SK-N-SH (cell line): ENCODE measurements at regions not wholly inside any gene's neighbourhood (a gene's known extent, or its start where the extent isn't known, plus 50 kb on each side); places are given as distances from the start of the nearest gene placed in this dataset.

ENCODE experiments used
- CTCF ChIA-PET: fragments of 300-600, 350-600 bp; formaldehyde crosslinking; extraction: SDS; loops from one replicate; lab custom pipeline; 2021; lab: Yijun Ruan, JAX
- POLR2A ChIA-PET: fragments of 350-600 bp; sonication (Branson Sonifier 250); formaldehyde crosslinking; extraction: SDS; loops from one replicate; lab custom pipeline; 2020; ENCODE audit warnings: antibody characterized with exemption, inconsistent platforms; lab: Yijun Ruan, JAX
- DNase-seq: peaks from one replicate; pipeline ENCODE4 v3.0.0; 2012
- H2AFZ ChIP-seq: fragments of 200-600 bp; sonication (generic); 2 replicates; pipeline ENCODE4 v1.8.1; 2016; ENCODE audit warnings: antibody characterized with exemption, mild to moderate bottlenecking, low read depth
- H3F3A ChIP-seq: fragments of 200-600 bp; sonication (generic); replicated peaks from 2 replicates; pipeline ENCODE3; 2016; ENCODE audit warnings: antibody characterized with exemption, mild to moderate bottlenecking; ENCODE audit not compliant: insufficient read depth
- H3K27ac ChIP-seq, 2 experiments: fragments of 200-500 bp in 1 of 2; fragments of 200-600 bp in 1 of 2; sonication (Bioruptor generic) in 1 of 2; sonication (generic), shearing (Covaris generic) in 1 of 2; 2 replicates each; pipeline versions ENCODE4 v1.5.1 to v1.6.1; 2014 to 2016; ENCODE audit warnings: low read depth in 2 of 2, inconsistent platforms in 1 of 2, low read length in 1 of 2, mild to moderate bottlenecking in 1 of 2, mixed read lengths in 1 of 2
- H3K27me3 ChIP-seq: fragments of 200-600 bp; sonication (generic), shearing (Covaris generic); 2 replicates; pipeline ENCODE4 v1.6.1; 2016; ENCODE audit warnings: mixed run types; ENCODE audit not compliant: insufficient read depth
- H3K36me3 ChIP-seq, 2 experiments: fragments of 200-500 bp in 1 of 2; fragments of 200-600 bp in 1 of 2; sonication (Bioruptor generic) in 1 of 2; sonication (generic) in 1 of 2; replicated peaks in 1 of 2; 2 replicates each; pipeline versions ENCODE3 to v1.5.1; 2014 to 2016; ENCODE audit warnings: low read length in 1 of 2, mild to moderate bottlenecking in 1 of 2; ENCODE audit not compliant: insufficient read depth in 2 of 2, control insufficient read depth in 1 of 2
- H3K4me1 ChIP-seq, 2 experiments: fragments of 200-500 bp in 1 of 2; fragments of 200-600 bp in 1 of 2; sonication (Bioruptor generic) in 1 of 2; sonication (generic), shearing (Covaris generic) in 1 of 2; 2 replicates each; pipeline versions ENCODE4 v1.5.1 to v1.6.1; 2014 to 2016; ENCODE audit warnings: low read depth in 1 of 2, low read length in 1 of 2, mixed run types in 1 of 2; ENCODE audit not compliant: insufficient read depth in 2 of 2, control insufficient read depth in 1 of 2
- H3K4me2 ChIP-seq: fragments of 200-600 bp; sonication (generic), shearing (Covaris generic); 2 replicates; pipeline ENCODE4 v1.6.1; 2017; ENCODE audit warnings: mixed run types
- H3K4me3 ChIP-seq, 2 experiments: fragments of 200-500 bp in 1 of 2; fragments of 200-600 bp in 1 of 2; sonication (Bioruptor generic) in 1 of 2; sonication (generic), shearing (Covaris generic) in 1 of 2; 2 replicates each; pipeline versions ENCODE4 v1.5.1 to v1.8.1; 2014 to 2016; ENCODE audit warnings: low read depth in 2 of 2, inconsistent platforms in 1 of 2, low read length in 1 of 2, mild to moderate bottlenecking in 1 of 2, mixed read lengths in 1 of 2, moderate library complexity in 1 of 2
- H3K79me2 ChIP-seq: fragments of 200-600 bp; sonication (generic); 2 replicates; pipeline ENCODE4 v1.8.1; 2017; ENCODE audit warnings: mild to moderate bottlenecking; ENCODE audit not compliant: insufficient read depth
- H3K9ac ChIP-seq: fragments of 200-600 bp; sonication (generic); 2 replicates; pipeline ENCODE4 v1.6.1; 2017; ENCODE audit warnings: mixed run types
- H3K9me2 ChIP-seq: fragments of 200-600 bp; sonication (generic); 2 replicates; pipeline ENCODE4 v1.6.1; 2017; ENCODE audit warnings: mixed run types
- H3K9me3 ChIP-seq: fragments of 200-600 bp; sonication (generic); 2 replicates; pipeline ENCODE4 v1.6.1; 2017; ENCODE audit warnings: mixed run types, mild to moderate bottlenecking, moderate library complexity
- H4K20me1 ChIP-seq: fragments of 200-600 bp; sonication (generic); 2 replicates; pipeline ENCODE4 v1.6.1; 2017; ENCODE audit warnings: mild to moderate bottlenecking, mixed run types; ENCODE audit not compliant: insufficient read depth
- CHD2 ChIP-seq: fragments of 150-350 bp; IDR thresholded peaks from 2 replicates; pipeline ENCODE4 v1.6.1; 2018; ENCODE audit warnings: low read length; ENCODE audit not compliant: partially characterized antibody
- ELF1 ChIP-seq: IDR thresholded peaks from 2 replicates; pipeline ENCODE4 v1.4.0; 2012
- EP300 ChIP-seq, 2 experiments: IDR thresholded peaks; 2 replicates each; pipeline versions ENCODE4 v1.4.0 to v1.6.1; 2012; ENCODE audit warnings: borderline replicate concordance in 1 of 2, low read depth in 1 of 2, low read length in 1 of 2
- EZH2phosphoT487 ChIP-seq: fragments of 200-600 bp; sonication (generic); IDR thresholded peaks from 2 replicates; pipeline ENCODE4 v1.6.1; 2017; ENCODE audit warnings: low read depth, mixed run types, mild to moderate bottlenecking, antibody characterized with exemption, moderate library complexity, borderline replicate concordance
- FOXJ3 ChIP-seq: sonication (generic); formaldehyde crosslinking; IDR thresholded peaks from 2 replicates; pipeline ENCODE4 v1.5.1; 2020; ENCODE audit warnings: mild to moderate bottlenecking, missing genetic modification reagents
- FOXM1 ChIP-seq: IDR thresholded peaks from 2 replicates; pipeline ENCODE4 v1.4.0; 2012; ENCODE audit warnings: low read depth, mild to moderate bottlenecking
- GATA2 ChIP-seq: sonication (generic); formaldehyde crosslinking; IDR thresholded peaks from 2 replicates; pipeline ENCODE4 v1.5.0; 2020; ENCODE audit warnings: mild to moderate bottlenecking, missing genetic modification reagents
- JUND ChIP-seq: IDR thresholded peaks from 2 replicates; pipeline ENCODE4 v1.4.0; 2012
- MEF2A ChIP-seq: IDR thresholded peaks from 2 replicates; pipeline ENCODE4 v1.4.0; 2012; ENCODE audit warnings: low read depth, borderline replicate concordance
- NFIC ChIP-seq: IDR thresholded peaks from 2 replicates; pipeline ENCODE4 v1.4.0; 2012; ENCODE audit warnings: borderline replicate concordance
- NRF1 ChIP-seq: IDR thresholded peaks from 2 replicates; pipeline ENCODE4 v1.6.1; 2012; ENCODE audit warnings: low read depth, mild to moderate bottlenecking, low read length
- RAD21 ChIP-seq: IDR thresholded peaks from 2 replicates; pipeline ENCODE4 v1.6.1; 2012; ENCODE audit warnings: mild to moderate bottlenecking, low read length
- RCOR1 ChIP-seq: fragments of 150-350 bp; IDR thresholded peaks from 2 replicates; pipeline ENCODE4 v1.6.1; 2017; ENCODE audit warnings: antibody characterized with exemption, low read length
- RXRA ChIP-seq: IDR thresholded peaks from 2 replicates; pipeline ENCODE4 v1.4.0; 2012; ENCODE audit warnings: low read depth, mild to moderate bottlenecking, borderline replicate concordance
- SIN3A ChIP-seq: IDR thresholded peaks from 2 replicates; pipeline ENCODE4 v1.6.1; 2012; ENCODE audit warnings: low read depth, mild to moderate bottlenecking, low read length, moderate library complexity, borderline replicate concordance
- SMC3 ChIP-seq: IDR thresholded peaks from 2 replicates; pipeline ENCODE4 v1.6.1; 2012; ENCODE audit warnings: low read depth, low read length, improper control_type of control experiment
- WGBS: methylation state at CpG from one replicate; pipeline ENCODE4 v1.1.6; 2017; ENCODE audit warnings: low lambda C conversion rate; 5-methylcytosine and 5-hydroxymethylcytosine counted together
- TF ChIP-seq, protein P1 (sequence below): IDR thresholded peaks from 2 replicates; pipeline ENCODE4 v1.6.1; 2012; ENCODE audit warnings: mild to moderate bottlenecking, low read depth, low read length, moderate library complexity
- TF ChIP-seq, protein P2 (sequence below): IDR thresholded peaks from 2 replicates; pipeline ENCODE4; 2012
- TF ChIP-seq, protein P3 (sequence below): fragments of 200-600 bp; sonication (generic); IDR thresholded peaks from 2 replicates; pipeline ENCODE4 v1.6.1; 2017; ENCODE audit warnings: antibody characterized with exemption, mild to moderate bottlenecking, moderate library complexity
- TF ChIP-seq, protein P4 (sequence below): IDR thresholded peaks from 2 replicates; pipeline ENCODE4 v1.4.0; 2012; ENCODE audit warnings: low read depth

DNA sequence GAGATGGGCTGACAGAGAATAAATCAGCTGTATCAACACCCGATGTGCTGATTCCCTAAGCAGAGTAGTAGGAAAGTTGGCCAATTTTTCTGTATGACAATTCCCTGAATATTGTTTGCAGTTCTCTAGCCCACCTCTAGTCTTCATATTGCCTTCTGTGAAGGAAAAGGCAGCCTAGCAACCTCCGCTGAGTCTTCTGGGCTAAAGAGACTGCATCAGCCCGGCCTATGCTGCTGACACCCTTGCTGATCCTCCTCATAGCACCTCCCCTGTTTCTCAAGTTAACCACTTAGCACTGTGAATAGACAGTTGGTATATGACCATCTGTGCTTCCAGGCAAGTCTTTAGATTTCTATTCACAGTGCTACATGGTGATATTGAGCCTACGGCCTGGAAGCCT, 161.1 kb upstream of the EGLN3 start:
- Histone ChIP-seq H3K9ac (no peak overlapping the region), H3K9me3 (no peaks in the 10 kb centered on the region), H3F3A (no peaks in the 10 kb centered on the region), H3K27ac (no peak overlapping the region), H3K36me3 (no peaks in the 10 kb centered on the region), H2AFZ (no peak overlapping the region), H3K27me3 (no peaks in the 10 kb centered on the region), H3K4me3 (no peak overlapping the region), H3K79me2 (no peaks in the 10 kb centered on the region), H3K4me2 (no peak overlapping the region), H4K20me1 (no peaks in the 10 kb centered on the region), H3K9me2 (no peaks in the 10 kb centered on the region), H3K4me1 (peaks cover 0 to 5% of the 10 kb centered on the region in 2 experiments; a peak in 2 of 4 replicates)
- DNase-seq, result no peak
- TF ChIP-seq FOXJ3 (CRISPR knock-in tag) (no peak), CHD2 (no peak), FOXM1 (no peak), EP300 (IDR thresholded peaks at IDR 0.05; ENCODE audit: borderline replicate concordance in 1 of 2, low read depth in 1 of 2, low read length in 1 of 2) (no peak), JUND (no peak), NFIC (no peak), RAD21 (no peak), RCOR1 (no peak), ELF1 (no peak), SMC3 (no peak), SIN3A (no peak), NRF1 (no peak), GATA2 (no peak), MEF2A (no peak), RXRA (no peak), EZH2phosphoT487 (no peak)
- TF ChIP-seq, protein P1, sequence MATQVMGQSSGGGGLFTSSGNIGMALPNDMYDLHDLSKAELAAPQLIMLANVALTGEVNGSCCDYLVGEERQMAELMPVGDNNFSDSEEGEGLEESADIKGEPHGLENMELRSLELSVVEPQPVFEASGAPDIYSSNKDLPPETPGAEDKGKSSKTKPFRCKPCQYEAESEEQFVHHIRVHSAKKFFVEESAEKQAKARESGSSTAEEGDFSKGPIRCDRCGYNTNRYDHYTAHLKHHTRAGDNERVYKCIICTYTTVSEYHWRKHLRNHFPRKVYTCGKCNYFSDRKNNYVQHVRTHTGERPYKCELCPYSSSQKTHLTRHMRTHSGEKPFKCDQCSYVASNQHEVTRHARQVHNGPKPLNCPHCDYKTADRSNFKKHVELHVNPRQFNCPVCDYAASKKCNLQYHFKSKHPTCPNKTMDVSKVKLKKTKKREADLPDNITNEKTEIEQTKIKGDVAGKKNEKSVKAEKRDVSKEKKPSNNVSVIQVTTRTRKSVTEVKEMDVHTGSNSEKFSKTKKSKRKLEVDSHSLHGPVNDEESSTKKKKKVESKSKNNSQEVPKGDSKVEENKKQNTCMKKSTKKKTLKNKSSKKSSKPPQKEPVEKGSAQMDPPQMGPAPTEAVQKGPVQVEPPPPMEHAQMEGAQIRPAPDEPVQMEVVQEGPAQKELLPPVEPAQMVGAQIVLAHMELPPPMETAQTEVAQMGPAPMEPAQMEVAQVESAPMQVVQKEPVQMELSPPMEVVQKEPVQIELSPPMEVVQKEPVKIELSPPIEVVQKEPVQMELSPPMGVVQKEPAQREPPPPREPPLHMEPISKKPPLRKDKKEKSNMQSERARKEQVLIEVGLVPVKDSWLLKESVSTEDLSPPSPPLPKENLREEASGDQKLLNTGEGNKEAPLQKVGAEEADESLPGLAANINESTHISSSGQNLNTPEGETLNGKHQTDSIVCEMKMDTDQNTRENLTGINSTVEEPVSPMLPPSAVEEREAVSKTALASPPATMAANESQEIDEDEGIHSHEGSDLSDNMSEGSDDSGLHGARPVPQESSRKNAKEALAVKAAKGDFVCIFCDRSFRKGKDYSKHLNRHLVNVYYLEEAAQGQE, result no peak
- TF ChIP-seq, protein P2, sequence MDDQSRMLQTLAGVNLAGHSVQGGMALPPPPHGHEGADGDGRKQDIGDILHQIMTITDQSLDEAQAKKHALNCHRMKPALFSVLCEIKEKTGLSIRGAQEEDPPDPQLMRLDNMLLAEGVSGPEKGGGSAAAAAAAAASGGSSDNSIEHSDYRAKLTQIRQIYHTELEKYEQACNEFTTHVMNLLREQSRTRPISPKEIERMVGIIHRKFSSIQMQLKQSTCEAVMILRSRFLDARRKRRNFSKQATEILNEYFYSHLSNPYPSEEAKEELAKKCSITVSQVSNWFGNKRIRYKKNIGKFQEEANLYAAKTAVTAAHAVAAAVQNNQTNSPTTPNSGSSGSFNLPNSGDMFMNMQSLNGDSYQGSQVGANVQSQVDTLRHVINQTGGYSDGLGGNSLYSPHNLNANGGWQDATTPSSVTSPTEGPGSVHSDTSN, result no peak
- TF ChIP-seq, protein P3, sequence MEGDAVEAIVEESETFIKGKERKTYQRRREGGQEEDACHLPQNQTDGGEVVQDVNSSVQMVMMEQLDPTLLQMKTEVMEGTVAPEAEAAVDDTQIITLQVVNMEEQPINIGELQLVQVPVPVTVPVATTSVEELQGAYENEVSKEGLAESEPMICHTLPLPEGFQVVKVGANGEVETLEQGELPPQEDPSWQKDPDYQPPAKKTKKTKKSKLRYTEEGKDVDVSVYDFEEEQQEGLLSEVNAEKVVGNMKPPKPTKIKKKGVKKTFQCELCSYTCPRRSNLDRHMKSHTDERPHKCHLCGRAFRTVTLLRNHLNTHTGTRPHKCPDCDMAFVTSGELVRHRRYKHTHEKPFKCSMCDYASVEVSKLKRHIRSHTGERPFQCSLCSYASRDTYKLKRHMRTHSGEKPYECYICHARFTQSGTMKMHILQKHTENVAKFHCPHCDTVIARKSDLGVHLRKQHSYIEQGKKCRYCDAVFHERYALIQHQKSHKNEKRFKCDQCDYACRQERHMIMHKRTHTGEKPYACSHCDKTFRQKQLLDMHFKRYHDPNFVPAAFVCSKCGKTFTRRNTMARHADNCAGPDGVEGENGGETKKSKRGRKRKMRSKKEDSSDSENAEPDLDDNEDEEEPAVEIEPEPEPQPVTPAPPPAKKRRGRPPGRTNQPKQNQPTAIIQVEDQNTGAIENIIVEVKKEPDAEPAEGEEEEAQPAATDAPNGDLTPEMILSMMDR, result no peak
- TF ChIP-seq, protein P4, sequence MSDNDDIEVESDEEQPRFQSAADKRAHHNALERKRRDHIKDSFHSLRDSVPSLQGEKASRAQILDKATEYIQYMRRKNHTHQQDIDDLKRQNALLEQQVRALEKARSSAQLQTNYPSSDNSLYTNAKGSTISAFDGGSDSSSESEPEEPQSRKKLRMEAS, result no peak
- WGBS, result 84% methylated on average over 4 of the region's 4 CpGs
- POLR2A ChIA-PET, result no interaction called here
- CTCF ChIA-PET, result interaction anchor here (3.0 kb wide), 1 partner anchor 14 kb away, joined by 17 read pairs; no protein-coding TSS in a partner anchor
